ENCODE measurements at regions not wholly inside any gene's neighbourhood (a gene's known extent, or its start where the extent isn't known, plus 50 kb on each side); places are given as distances from the start of the nearest gene placed in this dataset.

GRCh38 chr11:45736424-45736823 is 68.5 kb upstream of the SLC35C1 start:
- TF ChIP-seq POLR2AphosphoS5 (IDR thresholded peaks at IDR 0.05): no peak
- TF ChIP-seq, protein P1, sequence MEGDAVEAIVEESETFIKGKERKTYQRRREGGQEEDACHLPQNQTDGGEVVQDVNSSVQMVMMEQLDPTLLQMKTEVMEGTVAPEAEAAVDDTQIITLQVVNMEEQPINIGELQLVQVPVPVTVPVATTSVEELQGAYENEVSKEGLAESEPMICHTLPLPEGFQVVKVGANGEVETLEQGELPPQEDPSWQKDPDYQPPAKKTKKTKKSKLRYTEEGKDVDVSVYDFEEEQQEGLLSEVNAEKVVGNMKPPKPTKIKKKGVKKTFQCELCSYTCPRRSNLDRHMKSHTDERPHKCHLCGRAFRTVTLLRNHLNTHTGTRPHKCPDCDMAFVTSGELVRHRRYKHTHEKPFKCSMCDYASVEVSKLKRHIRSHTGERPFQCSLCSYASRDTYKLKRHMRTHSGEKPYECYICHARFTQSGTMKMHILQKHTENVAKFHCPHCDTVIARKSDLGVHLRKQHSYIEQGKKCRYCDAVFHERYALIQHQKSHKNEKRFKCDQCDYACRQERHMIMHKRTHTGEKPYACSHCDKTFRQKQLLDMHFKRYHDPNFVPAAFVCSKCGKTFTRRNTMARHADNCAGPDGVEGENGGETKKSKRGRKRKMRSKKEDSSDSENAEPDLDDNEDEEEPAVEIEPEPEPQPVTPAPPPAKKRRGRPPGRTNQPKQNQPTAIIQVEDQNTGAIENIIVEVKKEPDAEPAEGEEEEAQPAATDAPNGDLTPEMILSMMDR (IDR thresholded peaks at IDR 0.05): no peak
- no peak for TF ChIP-seq EP300 (IDR thresholded peaks at IDR 0.05)
- TF ChIP-seq POLR2A (IDR thresholded peaks at IDR 0.05): no peak
